NOMO-1 treated with DMSO at 0.1 percent for 48 hours (cell line): ENCODE measurements at regions not wholly inside any gene's neighbourhood (a gene's known extent, or its start where the extent isn't known, plus 50 kb on each side); places are given as distances from the start of the nearest gene placed in this dataset.

Experiments
- DNase-seq: peaks from one replicate; lab custom pipeline; 2025; ENCODE audit not compliant: unreplicated experiment; lab: John Stamatoyannopoulos, UW

GRCh38 chr12:84605983-84606382 is 306.6 kb downstream of the SLC6A15 start:
- DNase-seq = no peak

GRCh38 chr12:84604551-84604950 is 308.0 kb downstream of the SLC6A15 start:
- no peak for DNase-seq

DNA sequence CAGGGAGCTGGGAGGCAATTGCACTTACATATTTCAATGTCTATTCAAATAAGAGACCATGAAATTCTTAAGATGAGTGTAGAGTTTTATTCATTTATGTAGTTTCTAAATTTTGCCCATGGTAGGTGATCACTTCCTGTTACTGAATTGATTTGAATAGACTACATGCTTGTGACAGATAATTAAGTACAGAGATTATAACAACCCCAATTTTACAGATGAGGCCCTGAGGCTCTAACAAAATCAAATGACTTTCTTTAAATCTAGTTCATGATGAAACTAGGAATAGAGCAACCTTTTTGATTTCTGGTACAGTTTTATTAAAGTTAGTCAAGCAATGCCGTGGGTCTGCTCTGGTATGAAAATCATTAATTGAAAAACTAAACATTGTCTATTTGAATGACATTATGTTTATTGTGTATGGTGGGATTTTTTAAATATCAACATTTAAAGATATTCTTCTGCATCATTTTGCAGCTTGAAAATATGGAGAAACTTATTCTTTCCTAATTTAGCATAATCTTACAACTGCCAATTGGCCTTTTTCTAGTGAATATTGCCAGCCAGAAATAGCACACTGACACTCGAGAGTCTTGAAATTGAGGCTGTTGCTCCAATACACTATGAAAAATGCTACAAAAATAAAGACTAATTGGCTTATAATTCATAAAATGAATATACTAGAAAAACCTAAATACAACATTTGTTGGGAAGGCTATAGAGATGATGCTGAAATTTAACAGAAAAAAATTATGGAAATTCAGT is 308.9 kb downstream of the SLC6A15 start:
- DNase-seq = no peak

DNA sequence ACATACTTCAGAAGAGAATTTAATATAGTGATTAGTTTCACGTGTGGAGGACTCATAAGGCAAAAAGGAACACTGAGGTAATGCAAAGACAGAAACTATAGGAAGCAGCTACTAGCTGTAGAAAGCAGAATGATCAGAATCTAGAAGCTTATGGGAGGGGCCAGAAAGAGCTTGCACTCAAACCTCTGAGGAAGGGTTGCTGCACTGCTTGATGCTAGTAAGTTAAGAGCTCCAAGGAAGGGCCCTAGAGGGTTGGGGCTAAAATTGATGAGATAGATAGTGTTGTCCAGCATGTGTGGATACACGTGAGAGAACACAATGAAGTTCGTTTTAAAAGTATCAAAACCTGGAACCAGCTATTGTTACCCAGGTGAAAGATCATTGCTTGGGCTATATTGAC is 311.1 kb downstream of the SLC6A15 start:
- DNase-seq = no peak

DNA sequence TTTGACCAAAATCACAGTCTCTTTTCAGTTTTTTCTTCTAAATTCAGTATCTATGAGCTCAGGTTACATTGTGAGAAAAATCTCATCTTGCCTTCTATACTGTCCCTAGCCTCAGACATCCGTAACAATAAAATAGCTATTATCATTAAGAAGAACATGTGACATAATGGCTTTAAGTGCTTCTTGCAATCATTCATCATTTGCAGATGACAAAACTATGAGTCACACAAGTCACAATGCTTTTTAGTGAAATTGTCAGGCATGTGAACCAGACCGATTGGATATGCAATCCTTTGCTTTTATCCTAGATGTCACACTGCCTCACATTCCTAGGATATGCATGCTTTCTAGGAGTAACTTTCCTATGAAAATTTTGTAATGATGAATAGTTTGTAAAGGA is 313.1 kb downstream of the SLC6A15 start:
- no peak for DNase-seq

DNA sequence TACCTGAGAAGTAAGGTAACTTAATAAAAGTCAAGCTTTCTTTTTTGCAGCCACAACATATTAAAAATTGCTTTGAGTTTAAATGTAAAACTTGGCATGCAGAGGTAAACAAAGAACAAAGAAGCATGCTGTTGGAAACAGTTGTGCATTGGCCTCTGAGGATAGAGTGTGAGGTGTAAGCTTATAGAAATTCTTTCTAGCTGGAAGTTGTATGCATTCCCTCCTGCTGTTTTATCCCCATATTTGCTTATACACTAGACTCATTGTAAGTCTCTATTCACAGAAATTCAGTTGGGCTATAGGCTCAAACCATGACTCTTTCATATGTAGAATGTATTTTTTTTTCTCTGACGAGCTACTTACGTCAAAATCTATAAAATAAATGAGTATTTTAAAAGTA is 316.3 kb downstream of the SLC6A15 start:
- DNase-seq = no peak

GRCh38 chr12:84594157-84594556 is 318.4 kb downstream of the SLC6A15 start:
- DNase-seq = no peak

DNA sequence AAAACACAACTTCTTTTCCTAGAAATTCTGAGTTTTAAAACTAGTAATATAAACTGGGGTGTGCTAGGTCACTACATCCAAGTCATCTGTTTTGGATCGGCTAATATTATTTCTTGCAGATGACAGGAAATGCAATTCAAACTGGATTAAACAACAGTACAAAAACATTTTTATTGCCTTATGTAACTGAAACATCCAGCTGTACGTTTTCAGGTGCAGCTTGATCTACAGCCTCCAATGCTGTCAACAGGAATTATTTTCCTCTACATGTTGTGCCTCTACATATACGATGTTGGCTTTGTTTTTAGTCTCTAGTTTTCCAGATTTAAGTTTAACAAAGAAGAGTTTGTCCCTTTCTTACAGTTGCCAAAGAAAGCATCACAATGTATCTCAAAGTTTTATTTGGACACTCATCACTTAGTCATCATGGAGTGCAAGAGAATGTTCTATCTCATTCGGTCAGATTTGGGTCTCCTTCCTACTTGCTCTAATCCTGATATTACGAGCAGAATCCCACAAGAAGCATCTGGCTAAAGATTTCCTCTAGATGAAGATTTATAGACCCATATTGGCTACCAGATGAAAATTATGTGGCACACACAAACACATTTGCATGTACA is 326.7 kb downstream of the SLC6A15 start:
- DNase-seq = no peak

DNA sequence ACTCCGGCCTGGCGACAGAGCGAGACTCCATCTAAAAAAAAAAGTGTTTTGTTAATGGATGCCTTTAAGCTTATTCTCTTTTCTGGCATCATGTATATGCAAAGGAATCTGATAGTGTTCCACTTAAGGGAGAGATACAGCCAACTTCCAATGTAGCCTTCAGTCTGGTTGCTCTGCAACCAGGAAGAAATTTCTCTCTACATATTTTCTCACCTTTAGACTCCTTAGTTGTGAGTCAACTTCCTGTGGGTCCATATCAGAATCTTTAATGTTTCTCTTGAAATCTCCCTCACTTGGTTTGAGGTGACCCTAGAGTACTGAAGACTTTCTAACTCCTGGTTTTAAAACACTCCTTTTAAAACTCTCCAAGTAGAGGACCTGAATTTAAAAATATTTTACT is 340.4 kb downstream of the SLC6A15 start:
- no peak for DNase-seq

DNA sequence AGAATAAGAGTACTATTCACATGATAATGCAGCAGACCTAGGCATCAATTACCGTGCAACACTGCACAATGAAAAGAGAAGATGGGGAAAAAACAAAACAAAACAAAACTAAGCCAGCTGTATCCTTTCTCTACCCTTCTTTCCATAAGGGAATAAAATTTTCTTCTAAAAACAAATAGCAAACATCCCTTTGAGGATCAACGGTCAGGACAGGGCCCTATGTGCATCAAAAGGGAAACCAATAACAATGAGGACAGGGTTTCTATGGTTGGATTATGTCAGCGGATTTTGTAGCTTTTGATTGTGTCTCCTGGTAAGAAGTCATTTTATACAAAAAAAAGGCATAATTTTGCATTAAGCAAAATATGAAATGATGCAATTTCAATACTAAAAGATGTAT is 350.3 kb downstream of the SLC6A15 start:
- DNase-seq = no peak

- no peak for DNase-seq
Observed at GRCh38 chr12:84561351-84561750, 351.2 kb downstream of the SLC6A15 start.

GRCh38 chr12:84554199-84554723 is 358.3 kb downstream of the SLC6A15 start:
- no peak for DNase-seq

DNA sequence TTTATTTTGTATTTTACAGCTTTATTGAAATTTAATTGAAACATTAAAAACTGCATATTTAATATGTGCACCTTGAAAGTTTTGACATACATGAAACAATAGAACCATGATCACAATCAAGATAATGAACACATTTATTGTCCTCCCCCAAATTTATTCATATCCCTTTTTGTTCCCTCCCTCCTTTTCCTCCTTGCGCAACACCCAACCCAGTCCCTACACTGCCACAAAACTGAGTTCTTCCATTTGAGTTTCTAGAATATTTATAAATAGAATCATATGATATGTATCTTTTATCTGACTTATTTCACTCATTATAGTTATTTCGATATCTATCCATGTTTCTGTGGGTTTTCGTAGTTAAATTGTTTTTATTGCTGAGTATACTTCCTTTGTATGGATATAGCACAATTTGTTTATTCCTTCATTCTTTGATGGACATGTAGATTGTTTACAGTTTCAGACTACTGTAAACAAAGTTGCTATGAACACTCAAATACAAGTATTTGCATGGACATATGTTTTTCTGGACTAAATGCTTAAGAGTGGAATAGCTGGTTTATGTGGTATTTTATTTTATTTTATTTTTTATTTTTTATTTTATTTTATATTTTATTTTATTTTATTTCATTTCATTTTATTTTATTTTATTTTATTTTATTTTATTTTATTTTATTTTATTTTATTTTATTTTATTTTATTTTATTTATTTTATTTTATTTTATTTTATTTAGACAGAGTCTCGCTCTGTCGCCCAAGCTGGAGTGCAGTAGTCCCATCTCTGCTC is 359.1 kb downstream of the SLC6A15 start:
- no peak for DNase-seq

GRCh38 chr12:84551373-84551772 is 361.2 kb downstream of the SLC6A15 start:
- no peak for DNase-seq

- DNase-seq = no peak
Observed at GRCh38 chr12:84550518-84550917, 362.1 kb downstream of the SLC6A15 start.

- DNase-seq = no peak
Observed at GRCh38 chr12:84542289-84542688, 370.3 kb downstream of the SLC6A15 start.

- DNase-seq = no peak
Observed at GRCh38 chr12:84537666-84538065, 374.9 kb downstream of the SLC6A15 start.

- DNase-seq = no peak
Observed at GRCh38 chr12:84512751-84513150, 399.8 kb downstream of the SLC6A15 start.

GRCh38 chr12:84508851-84509260 is 403.7 kb downstream of the SLC6A15 start:
- no peak for DNase-seq

- peak; percentile 47 for DNase-seq
Observed at GRCh38 chr12:84507956-84508850, 404.4 kb downstream of the SLC6A15 start.

- DNase-seq = no peak
Observed at GRCh38 chr12:84506282-84506681, 406.3 kb downstream of the SLC6A15 start.
